ENCODE measurements at regions not wholly inside any gene's neighbourhood (a gene's known extent, or its start where the extent isn't known, plus 50 kb on each side); places are given as distances from the start of the nearest gene placed in this dataset.

DNA sequence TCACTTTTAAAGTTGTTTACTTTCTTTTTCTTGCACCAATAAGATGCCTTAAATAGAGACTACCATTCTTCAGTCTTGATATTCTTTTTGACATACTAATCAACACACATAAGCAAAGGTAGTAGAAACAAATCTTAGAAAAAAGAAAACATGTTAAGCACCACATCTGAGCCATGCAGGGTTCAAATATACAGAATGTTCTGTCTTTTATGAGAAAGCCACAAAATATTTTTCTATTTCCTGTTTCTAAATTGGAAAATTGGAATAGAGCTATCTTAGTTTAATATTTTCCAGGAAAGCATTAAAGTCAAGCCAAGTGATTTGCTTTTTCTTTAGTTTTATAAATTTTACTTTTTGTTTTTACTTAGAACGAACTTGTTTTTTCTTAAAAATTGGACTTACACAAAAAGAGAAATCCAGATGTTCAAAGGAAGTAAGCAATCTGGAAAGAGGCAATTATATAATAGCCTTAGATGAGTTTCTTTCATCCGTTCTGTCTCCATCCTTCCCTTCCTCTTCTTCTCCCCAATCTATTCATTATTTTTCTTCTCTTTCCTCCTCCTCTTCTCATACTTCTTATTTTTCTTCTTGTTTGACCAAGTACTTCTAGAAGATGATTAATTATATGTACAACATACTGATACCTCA lies 731.7 kb downstream of the SQOR start:
- TF ChIP-seq ZNF302 (CRISPR knock-in tag; IDR thresholded peaks at IDR 0.05) (no peak), NPAS2 (CRISPR knock-in tag; IDR thresholded peaks at IDR 0.05; ENCODE audit: borderline replicate concordance) (no peak), KDM1A (IDR thresholded peaks at IDR 0.05; ENCODE audit: low read depth) (no peak), KDM5A (IDR thresholded peaks at IDR 0.05) (no peak), CHD2 (IDR thresholded peaks at IDR 0.05; ENCODE audit: low read length, partially characterized antibody) (no peak), JUN (IDR thresholded peaks at IDR 0.05) (no peak), NFE2L2 (conservative IDR thresholded peaks at IDR 0.05; ENCODE audit: low read length) (no peak), CBX8 (IDR thresholded peaks at IDR 0.05) (no peak), POLR2A (IDR thresholded peaks at IDR 0.05; ENCODE audit: low read length) (no peak), HDAC2 (IDR thresholded peaks at IDR 0.05) (no peak), CEBPB (IDR thresholded peaks at IDR 0.05) (no peak)
- TF ChIP-seq, protein P1, sequence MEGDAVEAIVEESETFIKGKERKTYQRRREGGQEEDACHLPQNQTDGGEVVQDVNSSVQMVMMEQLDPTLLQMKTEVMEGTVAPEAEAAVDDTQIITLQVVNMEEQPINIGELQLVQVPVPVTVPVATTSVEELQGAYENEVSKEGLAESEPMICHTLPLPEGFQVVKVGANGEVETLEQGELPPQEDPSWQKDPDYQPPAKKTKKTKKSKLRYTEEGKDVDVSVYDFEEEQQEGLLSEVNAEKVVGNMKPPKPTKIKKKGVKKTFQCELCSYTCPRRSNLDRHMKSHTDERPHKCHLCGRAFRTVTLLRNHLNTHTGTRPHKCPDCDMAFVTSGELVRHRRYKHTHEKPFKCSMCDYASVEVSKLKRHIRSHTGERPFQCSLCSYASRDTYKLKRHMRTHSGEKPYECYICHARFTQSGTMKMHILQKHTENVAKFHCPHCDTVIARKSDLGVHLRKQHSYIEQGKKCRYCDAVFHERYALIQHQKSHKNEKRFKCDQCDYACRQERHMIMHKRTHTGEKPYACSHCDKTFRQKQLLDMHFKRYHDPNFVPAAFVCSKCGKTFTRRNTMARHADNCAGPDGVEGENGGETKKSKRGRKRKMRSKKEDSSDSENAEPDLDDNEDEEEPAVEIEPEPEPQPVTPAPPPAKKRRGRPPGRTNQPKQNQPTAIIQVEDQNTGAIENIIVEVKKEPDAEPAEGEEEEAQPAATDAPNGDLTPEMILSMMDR (IDR thresholded peaks at IDR 0.05): no peak
- TF ChIP-seq, protein P2, sequence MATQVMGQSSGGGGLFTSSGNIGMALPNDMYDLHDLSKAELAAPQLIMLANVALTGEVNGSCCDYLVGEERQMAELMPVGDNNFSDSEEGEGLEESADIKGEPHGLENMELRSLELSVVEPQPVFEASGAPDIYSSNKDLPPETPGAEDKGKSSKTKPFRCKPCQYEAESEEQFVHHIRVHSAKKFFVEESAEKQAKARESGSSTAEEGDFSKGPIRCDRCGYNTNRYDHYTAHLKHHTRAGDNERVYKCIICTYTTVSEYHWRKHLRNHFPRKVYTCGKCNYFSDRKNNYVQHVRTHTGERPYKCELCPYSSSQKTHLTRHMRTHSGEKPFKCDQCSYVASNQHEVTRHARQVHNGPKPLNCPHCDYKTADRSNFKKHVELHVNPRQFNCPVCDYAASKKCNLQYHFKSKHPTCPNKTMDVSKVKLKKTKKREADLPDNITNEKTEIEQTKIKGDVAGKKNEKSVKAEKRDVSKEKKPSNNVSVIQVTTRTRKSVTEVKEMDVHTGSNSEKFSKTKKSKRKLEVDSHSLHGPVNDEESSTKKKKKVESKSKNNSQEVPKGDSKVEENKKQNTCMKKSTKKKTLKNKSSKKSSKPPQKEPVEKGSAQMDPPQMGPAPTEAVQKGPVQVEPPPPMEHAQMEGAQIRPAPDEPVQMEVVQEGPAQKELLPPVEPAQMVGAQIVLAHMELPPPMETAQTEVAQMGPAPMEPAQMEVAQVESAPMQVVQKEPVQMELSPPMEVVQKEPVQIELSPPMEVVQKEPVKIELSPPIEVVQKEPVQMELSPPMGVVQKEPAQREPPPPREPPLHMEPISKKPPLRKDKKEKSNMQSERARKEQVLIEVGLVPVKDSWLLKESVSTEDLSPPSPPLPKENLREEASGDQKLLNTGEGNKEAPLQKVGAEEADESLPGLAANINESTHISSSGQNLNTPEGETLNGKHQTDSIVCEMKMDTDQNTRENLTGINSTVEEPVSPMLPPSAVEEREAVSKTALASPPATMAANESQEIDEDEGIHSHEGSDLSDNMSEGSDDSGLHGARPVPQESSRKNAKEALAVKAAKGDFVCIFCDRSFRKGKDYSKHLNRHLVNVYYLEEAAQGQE (IDR thresholded peaks at IDR 0.05): no peak
- TF ChIP-seq, protein P3, sequence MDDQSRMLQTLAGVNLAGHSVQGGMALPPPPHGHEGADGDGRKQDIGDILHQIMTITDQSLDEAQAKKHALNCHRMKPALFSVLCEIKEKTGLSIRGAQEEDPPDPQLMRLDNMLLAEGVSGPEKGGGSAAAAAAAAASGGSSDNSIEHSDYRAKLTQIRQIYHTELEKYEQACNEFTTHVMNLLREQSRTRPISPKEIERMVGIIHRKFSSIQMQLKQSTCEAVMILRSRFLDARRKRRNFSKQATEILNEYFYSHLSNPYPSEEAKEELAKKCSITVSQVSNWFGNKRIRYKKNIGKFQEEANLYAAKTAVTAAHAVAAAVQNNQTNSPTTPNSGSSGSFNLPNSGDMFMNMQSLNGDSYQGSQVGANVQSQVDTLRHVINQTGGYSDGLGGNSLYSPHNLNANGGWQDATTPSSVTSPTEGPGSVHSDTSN (IDR thresholded peaks at IDR 0.05): no peak

Data from A549 (cell line).